H9 (cell line): ENCODE measurements at regions not wholly inside any gene's neighbourhood (a gene's known extent, or its start where the extent isn't known, plus 50 kb on each side); places are given as distances from the start of the nearest gene placed in this dataset.

Experiments used
- DNase-seq: peaks from one replicate; pipeline ENCODE4 v3.0.0-alpha.2; 2017
- H2AFZ ChIP-seq: one replicate; pipeline ENCODE4 v1.6.1; 2013; ENCODE audit warnings: mild to moderate bottlenecking, low read length, control low read depth, moderate library complexity
- H2AK5ac ChIP-seq: 2 replicates; pipeline ENCODE4 v1.6.1; 2013; ENCODE audit warnings: low read length, control low read depth, mixed read lengths; ENCODE audit not compliant: insufficient read length
- H2BK120ac ChIP-seq: one replicate; pipeline ENCODE4 v1.6.1; 2013; ENCODE audit warnings: low read depth, mild to moderate bottlenecking, low read length, control low read depth, inconsistent platforms; ENCODE audit not compliant: poor library complexity, severe bottlenecking
- H2BK12ac ChIP-seq: 2 replicates; pipeline ENCODE4 v1.6.1; 2013; ENCODE audit warnings: low read length, control low read depth, mixed read lengths, low read depth; ENCODE audit not compliant: insufficient read length
- H2BK15ac ChIP-seq: 2 replicates; pipeline ENCODE4 v1.6.1; 2013; ENCODE audit warnings: low read depth, low read length, control low read depth
- H2BK20ac ChIP-seq: one replicate; pipeline ENCODE4 v1.6.1; 2013; ENCODE audit warnings: low read depth, mild to moderate bottlenecking, low read length, control low read depth, inconsistent platforms; ENCODE audit not compliant: poor library complexity, severe bottlenecking
- H2BK5ac ChIP-seq: 2 replicates; pipeline ENCODE4 v1.6.1; 2013; ENCODE audit warnings: low read length, control low read depth, mixed read lengths; ENCODE audit not compliant: insufficient read length
- H3K14ac ChIP-seq: 2 replicates; pipeline ENCODE4 v1.6.1; 2013; ENCODE audit warnings: low read length, control low read depth; ENCODE audit not compliant: insufficient read depth
- H3K18ac ChIP-seq: 2 replicates; pipeline ENCODE4 v1.6.1; 2013; ENCODE audit warnings: low read depth, mild to moderate bottlenecking, mixed read lengths, low read length, control low read depth; ENCODE audit not compliant: insufficient read length
- H3K23ac ChIP-seq: 2 replicates; pipeline ENCODE4 v1.6.1; 2013; ENCODE audit warnings: low read length, control low read depth, mixed read lengths, low read depth; ENCODE audit not compliant: insufficient read length
- H3K23me2 ChIP-seq: 2 replicates; pipeline ENCODE4 v1.6.1; 2013; ENCODE audit warnings: low read depth, mild to moderate bottlenecking, mixed read lengths, low read length, control low read depth; ENCODE audit not compliant: insufficient read length, poor library complexity, severe bottlenecking
- H3K27ac ChIP-seq: 2 replicates; pipeline ENCODE4 v1.5.1; 2013; ENCODE audit warnings: low read length, control low read depth, mixed read lengths, low read depth; ENCODE audit not compliant: insufficient read length
- H3K27me3 ChIP-seq: 2 replicates; pipeline ENCODE4 v1.6.1; 2013; ENCODE audit warnings: low read length, control low read depth, inconsistent platforms; ENCODE audit not compliant: insufficient read depth
- H3K4ac ChIP-seq: 2 replicates; pipeline ENCODE4 v1.6.1; 2013; ENCODE audit warnings: low read depth, mild to moderate bottlenecking, control low read depth, inconsistent platforms, low read length, moderate library complexity
- H3K4me1 ChIP-seq: 2 replicates; pipeline ENCODE4 v1.6.1; 2013; ENCODE audit warnings: low read length, control low read depth, inconsistent platforms; ENCODE audit not compliant: insufficient read depth
- H3K4me2 ChIP-seq: 2 replicates; pipeline ENCODE4 v1.6.1; 2013; ENCODE audit warnings: low read length, control low read depth, mixed read lengths; ENCODE audit not compliant: insufficient read length, insufficient read depth
- H3K56ac ChIP-seq: 2 replicates; pipeline ENCODE4 v1.6.1; 2013; ENCODE audit warnings: low read depth, mild to moderate bottlenecking, mixed read lengths, low read length, control low read depth; ENCODE audit not compliant: insufficient read length
- H3K79me1 ChIP-seq: 2 replicates; pipeline ENCODE4 v1.6.1; 2013; ENCODE audit warnings: low read depth, mild to moderate bottlenecking, moderate library complexity, low read length, control low read depth, inconsistent platforms; ENCODE audit not compliant: insufficient read depth, poor library complexity, severe bottlenecking
- H3K79me2 ChIP-seq: 2 replicates; pipeline ENCODE4 v1.6.1; 2013; ENCODE audit warnings: low read length, control low read depth, inconsistent platforms; ENCODE audit not compliant: insufficient read depth
- H3K9ac ChIP-seq: 2 replicates; pipeline ENCODE4 v1.6.1; 2013; ENCODE audit warnings: low read length, control low read depth, mixed read lengths; ENCODE audit not compliant: insufficient read length; ENCODE audit errors: extremely low read depth
- H3K9me3 ChIP-seq: one replicate; pipeline ENCODE4 v1.6.1; 2013; ENCODE audit warnings: low read depth, low read length, inconsistent platforms; ENCODE audit not compliant: control insufficient read depth
- H3T11ph ChIP-seq: one replicate; pipeline ENCODE4 v1.6.1; 2013; ENCODE audit warnings: mild to moderate bottlenecking, low read length, control low read depth, inconsistent platforms
- H4K20me1 ChIP-seq: one replicate; pipeline ENCODE4 v1.6.1; 2013; ENCODE audit not compliant: control insufficient read depth, insufficient read length, insufficient read depth
- H4K5ac ChIP-seq: 2 replicates; pipeline ENCODE4 v1.6.1; 2013; ENCODE audit warnings: low read depth, mild to moderate bottlenecking, mixed read lengths, low read length, control low read depth; ENCODE audit not compliant: insufficient read length
- H4K8ac ChIP-seq: replicated peaks from 2 replicates; pipeline ENCODE4 v1.6.1; 2013; ENCODE audit warnings: low read length, control low read depth, mixed read lengths, low read depth; ENCODE audit not compliant: insufficient read length
- H4K91ac ChIP-seq: 2 replicates; pipeline ENCODE4 v1.6.1; 2013; ENCODE audit warnings: low read depth, mild to moderate bottlenecking, moderate library complexity, mixed read lengths, low read length, control low read depth; ENCODE audit not compliant: insufficient read length
- H3K27ac Mint-ChIP-seq, 3 experiments: 2 replicates in 2 of 3; 3 replicates in 1 of 3; pipeline ENCODE4 v1.8.0; 2020 to 2021; ENCODE audit warnings: mixed read lengths in 3 of 3, mild to moderate bottlenecking in 1 of 3, moderate library complexity in 1 of 3
- H3K27me3 Mint-ChIP-seq: 2 replicates; pipeline ENCODE4 v1.8.0; 2021; ENCODE audit warnings: low read depth, mild to moderate bottlenecking, moderate library complexity, mixed read lengths
- H3K36me3 Mint-ChIP-seq, 3 experiments: 2 replicates in 2 of 3; 3 replicates in 1 of 3; pipeline ENCODE4 v1.8.0; 2020 to 2021; ENCODE audit warnings: low read depth in 3 of 3, mixed read lengths in 3 of 3; ENCODE audit not compliant: insufficient read depth in 1 of 3
- H3K4me1 Mint-ChIP-seq, 2 experiments: 2 replicates each; pipeline ENCODE4 v1.8.0; 2020; ENCODE audit warnings: mixed read lengths in 2 of 2
- H3K4me3 Mint-ChIP-seq, 2 experiments: 2 replicates in 1 of 2; 3 replicates in 1 of 2; pipeline ENCODE4 v1.8.0; 2020 to 2021; ENCODE audit warnings: mild to moderate bottlenecking in 2 of 2, mixed read lengths in 2 of 2, moderate library complexity in 1 of 2
- H3K9me3 Mint-ChIP-seq, 2 experiments: 2 replicates in 1 of 2; 3 replicates in 1 of 2; pipeline ENCODE4 v1.8.0; 2020; ENCODE audit warnings: mild to moderate bottlenecking in 2 of 2, mixed read lengths in 2 of 2, moderate library complexity in 1 of 2
- CTCF ChIP-seq: fragments of 200-600 bp; sonication (generic); conservative IDR thresholded peaks from 3 replicates; pipeline ENCODE4 v1.8.0; 2021; ENCODE audit warnings: antibody characterized with exemption, mild to moderate bottlenecking
- WGBS: extraction: QIAGEN DNeasy Blood & Tissue Kit; methylation state at CpG from one replicate; pipeline ENCODE4 v1.1.7; 2013; ENCODE audit warnings: missing lambda C conversion rate, low lambda C conversion rate, mixed read lengths; ENCODE audit not compliant: insufficient read length; ENCODE audit errors: extremely low coverage; 5-methylcytosine and 5-hydroxymethylcytosine counted together

- no peak overlapping the region for H2BK120ac ChIP-seq
- Mint-ChIP-seq H3K27ac (no peak overlapping the region), H3K27me3 (no peaks in the 10 kb centered on the region), H3K4me1 (no peaks in the 10 kb centered on the region), H3K4me3 (no peak overlapping the region), H3K9me3 (peaks cover 0 to 2% of the 10 kb centered on the region in 2 experiments; a peak in 3 of 5 replicates), H3K36me3 (no peaks in the 10 kb centered on the region)
- H2BK12ac ChIP-seq, result no peak overlapping the region
- H3K4ac ChIP-seq, result no peak overlapping the region
- no peak overlapping the region for H4K91ac ChIP-seq
- H3K27me3 ChIP-seq, result no peaks in the 10 kb centered on the region
- H3K4me1 ChIP-seq, result no peaks in the 10 kb centered on the region
- no peaks in the 10 kb centered on the region for H3K79me1 ChIP-seq
- no peak overlapping the region for H3K4me2 ChIP-seq
- H3T11ph ChIP-seq, result no peak overlapping the region
- H4K5ac ChIP-seq, result no peak overlapping the region
- no peak overlapping the region for H2BK20ac ChIP-seq
- no peak for TF ChIP-seq CTCF
- H3K27ac ChIP-seq, result no peak overlapping the region
- H3K9ac ChIP-seq, result no peak overlapping the region
- H3K14ac ChIP-seq, result no peak overlapping the region
- H2BK5ac ChIP-seq, result no peak overlapping the region
- H2AFZ ChIP-seq, result no peak overlapping the region
- no peak overlapping the region for H3K18ac ChIP-seq
- H3K23ac ChIP-seq, result no peak overlapping the region
- H3K23me2 ChIP-seq, result no peaks in the 10 kb centered on the region
- no peaks in the 10 kb centered on the region for H4K20me1 ChIP-seq
- WGBS, result no CpG with 5 or more reads among the region's 1 CpG
- H3K9me3 ChIP-seq, result no peaks in the 10 kb centered on the region
- no peak overlapping the region for H2BK15ac ChIP-seq
- H3K56ac ChIP-seq, result no peak overlapping the region
- DNase-seq, result no peak
- H3K79me2 ChIP-seq, result no peaks in the 10 kb centered on the region
- no peak overlapping the region for H4K8ac ChIP-seq
- no peak overlapping the region for H2AK5ac ChIP-seq
Observed at GRCh38 chr1:170357750-170358149, 174.2 kb upstream of the GORAB start.
